CD4-positive, alpha-beta T cell (primary cell): ENCODE measurements at regions not wholly inside any gene's neighbourhood (a gene's known extent, or its start where the extent isn't known, plus 50 kb on each side); places are given as distances from the start of the nearest gene placed in this dataset.

Experiments used
- ATAC-seq: fragments of 200-7000 bp; cut with Tn5 transposase; one replicate; pipeline ENCODE4 v1.10.0; 2022; ENCODE audit warnings: mild to moderate bottlenecking; ENCODE audit not compliant: poor library complexity
- CTCF ChIA-PET: fragments of 350-600 bp; sonication (Branson Sonifier 250); formaldehyde crosslinking; loops from one replicate; lab custom pipeline; 2021; ENCODE audit warnings: antibody characterized with exemption, inconsistent platforms; lab: Charles Lee
- POLR2A ChIA-PET: fragments of 350-600 bp; sonication (Branson Sonifier 250); formaldehyde crosslinking; loops from one replicate; lab custom pipeline; 2021; ENCODE audit warnings: antibody characterized with exemption, inconsistent platforms; lab: Charles Lee
- DNase-seq, 14 experiments: peaks; one replicate each; pipeline ENCODE4 v3.0.0-alpha.2; 2013 to 2020; ENCODE audit warnings: mixed read lengths in 2 of 14
- H3K27ac ChIP-seq, 2 donors: one replicate each; pipeline versions ENCODE4 v1.5.1 to v1.7.0; 2013; ENCODE audit warnings: low read length in 2 of 2, low read depth in 1 of 2, mild to moderate bottlenecking in 1 of 2
- H3K27me3 ChIP-seq, 2 experiments: 1 replicate in 1 of 2; 2 replicates in 1 of 2; pipeline versions ENCODE4 v1.6.1 to v1.7.0; 2013; ENCODE audit warnings: low read length in 2 of 2, control low read depth in 1 of 2, mild to moderate bottlenecking in 1 of 2, moderate library complexity in 1 of 2; ENCODE audit not compliant: insufficient read depth in 2 of 2, control insufficient read depth in 1 of 2
- H3K36me3 ChIP-seq: one replicate; pipeline ENCODE4 v1.6.1; 2013; ENCODE audit warnings: low read length, control low read depth; ENCODE audit not compliant: insufficient read depth
- H3K4me1 ChIP-seq: one replicate; pipeline ENCODE4 v1.6.1; 2013; ENCODE audit warnings: low read length, control low read depth; ENCODE audit not compliant: insufficient read depth
- H3K4me3 ChIP-seq: one replicate; pipeline ENCODE4 v1.5.1; 2013; ENCODE audit warnings: mild to moderate bottlenecking, low read length, moderate library complexity
- H3K9me3 ChIP-seq, 2 experiments: 1 replicate in 1 of 2; 2 replicates in 1 of 2; pipeline versions ENCODE4 v1.6.1 to v1.7.0; 2013; ENCODE audit warnings: low read length in 2 of 2, mild to moderate bottlenecking in 2 of 2, control low read depth in 1 of 2, moderate library complexity in 1 of 2; ENCODE audit not compliant: control insufficient read depth in 1 of 2, insufficient read depth in 1 of 2
- H3K27ac Mint-ChIP-seq: one replicate; pipeline ENCODE4 v1.8.0; 2020; ENCODE audit warnings: mixed read lengths
- H3K27me3 Mint-ChIP-seq: one replicate; pipeline ENCODE4 v1.8.0; 2021; ENCODE audit warnings: mixed read lengths
- H3K36me3 Mint-ChIP-seq: one replicate; pipeline ENCODE4 v1.8.0; 2021; ENCODE audit warnings: low read depth, mixed read lengths
- H3K4me1 Mint-ChIP-seq: one replicate; pipeline ENCODE4 v1.8.0; 2021; ENCODE audit warnings: low read depth, mixed read lengths
- H3K4me3 Mint-ChIP-seq: one replicate; pipeline ENCODE4 v1.8.0; 2020; ENCODE audit warnings: mild to moderate bottlenecking, mixed read lengths
- H3K9me3 Mint-ChIP-seq: one replicate; pipeline ENCODE4 v1.8.0; 2020; ENCODE audit warnings: mixed read lengths
- CTCF ChIP-seq: fragments of 200-600 bp; IDR thresholded peaks from one replicate; pipeline ENCODE4 v1.8.0; 2022; ENCODE audit warnings: antibody characterized with exemption, mild to moderate bottlenecking
- intact Hi-C, 2 experiments: fragments of 100-400 bp; cut with DNase I in 1 of 2; cut with micrococcal nuclease in 1 of 2; formaldehyde crosslinking; loops; one replicate each; pipeline versions ENCODE4 v1.15.1 to v1.9.0; 2023 to 2025; cut with DNase I, micrococcal nuclease

DNA sequence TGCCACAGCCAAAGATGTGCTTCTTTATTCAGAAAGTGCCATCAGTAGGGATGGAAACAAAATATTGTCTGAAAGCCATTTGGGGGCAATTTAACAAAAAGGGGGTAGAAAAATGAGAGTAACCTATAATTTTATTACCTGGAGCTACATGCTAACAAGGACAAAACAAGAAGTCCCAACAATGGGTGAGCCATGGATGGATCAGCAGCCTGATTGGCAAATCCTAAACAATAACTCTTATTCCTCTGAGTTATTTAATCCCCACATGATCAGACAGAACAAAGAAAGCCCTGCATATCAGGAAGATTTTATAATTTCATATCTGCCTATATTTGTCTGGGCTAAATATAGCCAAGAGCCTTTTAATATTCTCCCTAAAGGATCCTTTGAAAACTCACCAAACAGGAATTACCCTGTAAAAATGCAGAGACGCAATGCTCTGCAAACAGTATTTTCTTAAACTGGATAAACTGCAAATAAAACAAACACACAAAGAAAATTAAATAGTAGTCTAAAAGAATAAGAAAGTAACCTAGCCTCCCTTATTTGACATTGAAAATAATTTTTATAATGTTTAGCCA lies 483.4 kb downstream of the ZNF608 start:
- Histone ChIP-seq H3K27ac (no peak overlapping the region), H3K9me3 (peaks cover 0 to 4% of the 10 kb centered on the region in 2 experiments), H3K36me3 (no peaks in the 10 kb centered on the region), H3K4me1 (no peaks in the 10 kb centered on the region), H3K4me3 (no peak overlapping the region), H3K27me3 (no peaks in the 10 kb centered on the region)
- CTCF ChIA-PET = no interaction called here
- H3K36me3 Mint-ChIP-seq = no peaks in the 10 kb centered on the region
- no peaks in the 10 kb centered on the region for H3K27me3 Mint-ChIP-seq
- no peak for ATAC-seq
- no peak overlapping the region for H3K27ac Mint-ChIP-seq
- no peak for TF ChIP-seq CTCF
- no peak overlapping the region for H3K4me3 Mint-ChIP-seq
- H3K4me1 Mint-ChIP-seq = no peaks in the 10 kb centered on the region
- POLR2A ChIA-PET = no interaction called here
- intact Hi-C loops = no loop called here
- no peak for DNase-seq
- peaks cover 2% of the 10 kb centered on the region for H3K9me3 Mint-ChIP-seq

GRCh38 chr5:124262470-124262869 lies 484.0 kb downstream of the ZNF608 start:
- no peak overlapping the region for H3K27ac Mint-ChIP-seq
- TF ChIP-seq CTCF = no peak
- no peak overlapping the region for H3K4me3 Mint-ChIP-seq
- DNase-seq = no peak
- H3K4me1 ChIP-seq = no peaks in the 10 kb centered on the region
- H3K9me3 ChIP-seq = peaks cover 0 to 6% of the 10 kb centered on the region in 2 experiments
- no peaks in the 10 kb centered on the region for H3K27me3 ChIP-seq
- H3K36me3 Mint-ChIP-seq = no peaks in the 10 kb centered on the region
- intact Hi-C loops = no loop called here
- H3K4me1 Mint-ChIP-seq = no peaks in the 10 kb centered on the region
- H3K27ac ChIP-seq = no peak overlapping the region
- no peak for ATAC-seq
- CTCF ChIA-PET = no interaction called here
- H3K36me3 ChIP-seq = no peaks in the 10 kb centered on the region
- no peak overlapping the region for H3K4me3 ChIP-seq
- peaks cover 2% of the 10 kb centered on the region for H3K9me3 Mint-ChIP-seq
- no peaks in the 10 kb centered on the region for H3K27me3 Mint-ChIP-seq
- POLR2A ChIA-PET = no interaction called here

- DNase-seq = no peak
These were observed 484.6 kb downstream of the ZNF608 start for GRCh38 chr5:124261848-124262247.

More at GRCh38 chr5:124261848-124262247, 484.6 kb downstream of the ZNF608 start:
- H3K4me1 Mint-ChIP-seq = no peaks in the 10 kb centered on the region
- H3K27ac Mint-ChIP-seq = no peak overlapping the region
- ChIA-PET POLR2A (no interaction called here), CTCF (no interaction called here)
- Histone ChIP-seq H3K4me3 (no peak overlapping the region), H3K4me1 (no peaks in the 10 kb centered on the region), H3K27me3 (no peaks in the 10 kb centered on the region), H3K9me3 (peaks cover 0 to 12% of the 10 kb centered on the region in 2 experiments), H3K36me3 (no peaks in the 10 kb centered on the region), H3K27ac (no peak overlapping the region)
- no peaks in the 10 kb centered on the region for H3K27me3 Mint-ChIP-seq
- no peaks in the 10 kb centered on the region for H3K36me3 Mint-ChIP-seq
- no peak overlapping the region for H3K4me3 Mint-ChIP-seq
- intact Hi-C loops = no loop called here
- peaks cover 2% of the 10 kb centered on the region for H3K9me3 Mint-ChIP-seq
- TF ChIP-seq CTCF = no peak
- ATAC-seq = no peak
